ENCODE measurements at regions not wholly inside any gene's neighbourhood (a gene's known extent, or its start where the extent isn't known, plus 50 kb on each side); places are given as distances from the start of the nearest gene placed in this dataset.
"Not testable (repeated sequence)": the region's sequence is repeated elsewhere in the genome, so short reads cannot be mapped to it uniquely, and the experiment has no call there.

DNA sequence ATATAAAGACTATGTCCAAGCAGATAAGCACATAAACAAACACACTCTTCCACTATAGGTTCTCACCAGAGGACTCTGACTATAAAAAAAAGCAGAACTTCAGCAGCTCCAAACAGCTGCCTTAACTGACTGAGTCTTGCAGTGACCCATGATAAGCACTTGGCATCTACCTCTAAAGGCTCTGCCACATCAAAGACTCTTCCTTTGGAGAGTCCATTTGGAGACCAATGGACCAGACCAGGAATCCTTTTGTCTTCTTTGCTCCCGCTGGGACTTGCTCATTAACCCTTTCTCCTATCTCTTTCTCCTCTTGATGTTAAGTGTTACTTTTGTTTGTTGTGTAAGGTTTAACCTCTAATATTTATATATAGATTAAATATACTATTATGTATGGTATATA lies 424.1 kb downstream of the RSL24D1 start:
- H3K9me3 ChIP-seq (ENCODE audit: control insufficient read depth in 1 of 2, low read length in 2 of 2), result no peaks in the 10 kb centered on the region
- H3K4me1 ChIP-seq (ENCODE audit: insufficient read depth, low read length), result no peaks in the 10 kb centered on the region
- no peak overlapping the region for H3K4me3 ChIP-seq (ENCODE audit: low read length in 2 of 2)
- intact Hi-C loops (cut with micrococcal nuclease), result no loop called here
- no peaks in the 10 kb centered on the region for H3K36me3 Mint-ChIP-seq
- H3K36me3 ChIP-seq (ENCODE audit: insufficient read depth, low read length), result no peaks in the 10 kb centered on the region
- H3K4me1 Mint-ChIP-seq, result no peaks in the 10 kb centered on the region
- peaks cover 0 to 6% (median 0%) of the 10 kb centered on the region in 8 donors for H3K9me3 Mint-ChIP-seq
- H3K27ac ChIP-seq (ENCODE audit: low read depth, low read length), result no peak overlapping the region
- ChIA-PET CTCF (ENCODE audit: partially characterized antibody) (no interaction called here), POLR2A (ENCODE audit: partially characterized antibody) (no interaction called here)
- DNase-seq, result no peak
- no peak overlapping the region for H3K4me3 Mint-ChIP-seq
- H3K27ac Mint-ChIP-seq, result no peak overlapping the region
- no peaks in the 10 kb centered on the region for H3K27me3 ChIP-seq (ENCODE audit: insufficient read depth, low read length)
- peaks cover 0 to 2% of the 10 kb centered on the region in 2 donors for H3K27me3 Mint-ChIP-seq

DNA sequence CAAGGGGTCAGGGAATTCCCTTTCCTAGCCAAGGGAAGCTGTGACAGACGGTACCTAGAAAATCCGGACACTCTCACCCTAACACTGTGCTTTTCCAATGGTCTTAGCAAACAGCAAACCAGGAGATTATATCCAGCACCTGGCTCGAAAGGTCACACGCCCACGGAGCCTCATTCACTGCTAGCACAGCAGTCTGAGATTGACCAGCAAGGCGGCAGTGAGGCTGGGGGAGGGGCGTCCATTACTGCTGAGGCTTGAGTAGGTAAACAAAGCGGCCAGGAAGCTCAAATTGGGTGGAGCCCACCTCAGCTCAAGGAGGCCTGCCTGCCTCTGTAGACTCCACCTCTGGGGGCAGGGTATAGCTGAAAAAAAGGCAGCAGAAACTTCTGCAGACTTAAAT lies 447.3 kb downstream of the RSL24D1 start:
- H3K4me1 ChIP-seq (ENCODE audit: insufficient read depth, low read length); H3K27me3 ChIP-seq (ENCODE audit: insufficient read depth, low read length); H3K27ac ChIP-seq (ENCODE audit: low read depth, low read length); H3K4me1 Mint-ChIP-seq; H3K4me3 ChIP-seq (ENCODE audit: low read length in 2 of 2); H3K9me3 ChIP-seq (ENCODE audit: control insufficient read depth in 1 of 2, low read length in 2 of 2); POLR2A ChIA-PET (ENCODE audit: partially characterized antibody); H3K27me3 Mint-ChIP-seq; DNase-seq; H3K27ac Mint-ChIP-seq; H3K36me3 Mint-ChIP-seq; intact Hi-C loops (cut with micrococcal nuclease); H3K36me3 ChIP-seq (ENCODE audit: insufficient read depth, low read length); CTCF ChIA-PET (ENCODE audit: partially characterized antibody); H3K4me3 Mint-ChIP-seq: not testable (repeated sequence)
- peaks cover 2 to 25% (median 16%) of the 10 kb centered on the region in 8 donors for H3K9me3 Mint-ChIP-seq

DNA sequence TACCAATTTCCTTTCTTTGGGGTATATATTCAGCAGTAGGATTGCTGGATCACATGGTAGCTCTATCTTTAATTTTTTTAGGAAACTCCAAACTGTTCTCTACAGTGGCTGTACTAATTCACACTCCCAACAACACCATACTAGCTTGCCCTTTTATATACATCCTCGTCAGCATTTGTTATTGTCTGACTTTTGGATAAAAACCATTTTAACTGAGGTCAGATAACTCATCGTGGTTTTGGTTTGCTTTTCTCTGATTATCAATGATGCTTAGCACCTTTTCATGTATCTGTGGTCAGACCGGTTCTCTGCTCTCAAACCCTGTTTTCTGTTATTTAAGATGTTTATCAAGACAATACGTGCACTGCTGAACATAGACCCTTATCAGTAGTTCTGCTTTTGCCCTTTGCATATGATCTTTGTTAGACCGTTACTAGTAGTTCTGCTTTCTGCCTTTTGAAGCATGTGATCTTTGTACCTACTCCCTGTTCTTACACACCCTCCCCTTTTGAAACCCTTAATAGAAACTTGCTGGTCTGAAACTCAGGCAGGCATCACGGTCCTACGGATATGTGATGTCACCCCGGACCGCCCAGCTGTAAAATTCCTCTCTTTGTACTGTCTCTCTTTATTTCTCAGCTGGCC lies 474.3 kb downstream of the RSL24D1 start:
- Mint-ChIP-seq H3K4me1 (no peaks in the 10 kb centered on the region), H3K36me3 (no peaks in the 10 kb centered on the region), H3K27me3 (no peaks in the 10 kb centered on the region), H3K27ac (no peak overlapping the region), H3K9me3 (peaks cover 4 to 30% (median 12%) of the 10 kb centered on the region in 8 donors), H3K4me3 (no peak overlapping the region)
- ChIA-PET POLR2A (ENCODE audit: partially characterized antibody) (no interaction called here), CTCF (ENCODE audit: partially characterized antibody) (no interaction called here)
- intact Hi-C loops (cut with micrococcal nuclease), result no loop called here
- no peak for DNase-seq
- Histone ChIP-seq H3K27me3 (ENCODE audit: insufficient read depth, low read length) (no peaks in the 10 kb centered on the region), H3K4me1 (ENCODE audit: insufficient read depth, low read length) (no peaks in the 10 kb centered on the region), H3K9me3 (ENCODE audit: control insufficient read depth in 1 of 2, low read length in 2 of 2) (no peaks in the 10 kb centered on the region), H3K4me3 (ENCODE audit: low read length in 2 of 2) (no peak overlapping the region), H3K27ac (ENCODE audit: low read depth, low read length) (no peak overlapping the region), H3K36me3 (ENCODE audit: insufficient read depth, low read length) (no peaks in the 10 kb centered on the region)

DNA sequence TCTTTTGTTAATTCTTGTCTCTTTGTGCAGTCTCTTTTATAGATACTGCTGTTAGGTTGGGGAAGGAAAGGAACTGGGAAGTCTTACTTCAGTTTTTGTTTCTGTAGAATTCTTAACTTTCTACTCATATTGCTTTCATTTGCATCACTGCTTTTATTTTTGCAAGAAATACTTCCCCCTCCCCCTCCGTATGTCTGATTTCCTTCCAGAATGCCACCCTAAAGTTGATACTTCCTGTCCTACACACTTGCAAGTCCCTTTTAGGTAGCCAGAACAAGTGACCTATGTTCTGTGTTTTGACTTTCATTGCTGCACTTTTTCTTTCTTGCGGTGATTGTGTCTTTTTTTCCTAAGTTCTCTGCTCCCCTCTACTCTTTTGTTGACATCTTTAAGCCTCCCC lies 477.4 kb downstream of the RSL24D1 start:
- Mint-ChIP-seq H3K27ac (no peak overlapping the region), H3K36me3 (no peaks in the 10 kb centered on the region), H3K4me3 (no peak overlapping the region), H3K9me3 (peaks cover 3 to 25% (median 9%) of the 10 kb centered on the region in 8 donors), H3K27me3 (no peaks in the 10 kb centered on the region), H3K4me1 (no peaks in the 10 kb centered on the region)
- Histone ChIP-seq H3K36me3 (ENCODE audit: insufficient read depth, low read length) (no peaks in the 10 kb centered on the region), H3K27me3 (ENCODE audit: insufficient read depth, low read length) (no peaks in the 10 kb centered on the region), H3K4me1 (ENCODE audit: insufficient read depth, low read length) (no peaks in the 10 kb centered on the region), H3K27ac (ENCODE audit: low read depth, low read length) (no peak overlapping the region), H3K4me3 (ENCODE audit: low read length in 2 of 2) (no peak overlapping the region), H3K9me3 (ENCODE audit: control insufficient read depth in 1 of 2, low read length in 2 of 2) (no peaks in the 10 kb centered on the region)
- ChIA-PET POLR2A (ENCODE audit: partially characterized antibody) (no interaction called here), CTCF (ENCODE audit: partially characterized antibody) (no interaction called here)
- DNase-seq, result no peak
- intact Hi-C loops (cut with micrococcal nuclease), result no loop called here

DNA sequence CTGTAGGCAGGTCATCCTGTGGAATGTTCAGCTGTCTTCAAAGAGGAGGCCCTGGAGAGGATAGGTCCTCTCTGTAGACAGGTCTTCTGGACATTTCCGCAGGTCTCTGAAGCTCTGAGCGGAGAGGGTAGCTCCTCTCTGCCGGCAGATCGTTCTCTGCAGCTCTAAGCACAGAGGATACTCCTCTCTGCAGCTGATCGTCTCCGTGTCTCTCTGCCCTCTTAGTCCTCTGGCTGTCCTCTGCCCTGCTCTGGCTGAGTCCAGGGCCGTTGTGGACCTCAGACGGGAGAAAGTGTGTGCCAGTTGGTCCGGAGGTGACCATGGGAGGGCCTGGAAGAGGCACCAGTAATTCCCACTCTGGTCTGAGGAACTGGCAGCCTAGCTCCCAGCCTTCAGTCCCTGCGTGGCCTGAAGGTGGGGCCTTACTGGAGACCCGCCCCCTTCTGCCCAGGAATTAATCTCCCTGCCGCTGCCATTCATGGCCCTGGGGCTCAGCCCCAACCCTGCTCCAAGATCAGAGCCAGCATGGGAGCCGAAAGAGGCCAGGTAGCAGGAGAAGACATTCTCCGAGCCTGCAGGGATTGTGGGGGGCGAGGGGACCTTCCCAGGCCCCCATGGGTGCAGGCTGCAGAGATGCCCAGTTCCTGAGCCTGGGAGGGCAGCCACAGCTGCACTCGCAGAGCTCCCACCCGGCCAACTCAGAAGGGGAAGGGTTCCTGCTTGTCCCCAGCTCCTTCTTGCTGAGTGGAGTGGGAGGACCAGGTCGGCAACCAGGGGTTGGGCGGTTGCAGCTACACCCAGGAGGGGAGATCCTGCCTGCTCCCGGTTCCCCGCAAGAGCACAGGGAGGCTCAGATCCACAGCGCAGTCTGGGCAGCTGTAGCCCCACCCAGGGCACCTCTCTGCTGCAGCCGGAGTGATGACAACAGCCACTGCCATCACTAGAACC lies 488.7 kb downstream of the RSL24D1 start:
- DNase-seq, result no peak
- POLR2A ChIA-PET (ENCODE audit: partially characterized antibody), result no interaction called here

DNA sequence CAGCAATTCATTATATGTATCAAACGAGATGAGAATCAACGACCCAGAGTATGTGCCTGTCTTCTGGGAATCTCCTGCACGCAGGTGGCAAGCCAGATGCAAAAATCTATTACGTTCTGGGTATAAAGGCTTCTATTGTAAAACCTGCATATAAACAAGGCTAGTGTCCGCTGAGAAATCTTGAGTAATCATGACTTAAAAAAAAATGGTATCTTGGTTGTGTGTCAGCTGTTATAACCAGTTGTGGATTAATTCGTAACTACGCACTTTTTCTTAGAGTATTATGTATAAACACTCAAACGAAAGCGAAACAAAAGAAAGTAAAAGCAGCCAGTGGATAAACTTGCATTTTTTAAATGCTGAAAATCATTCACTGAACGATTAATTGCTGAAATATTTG lies 509.1 kb downstream of the RSL24D1 start:
- no peak for DNase-seq
- Histone ChIP-seq H3K36me3 (ENCODE audit: insufficient read depth, low read length) (no peaks in the 10 kb centered on the region), H3K27ac (ENCODE audit: low read depth, low read length) (no peak overlapping the region), H3K4me3 (ENCODE audit: low read length in 2 of 2) (no peak overlapping the region), H3K27me3 (ENCODE audit: insufficient read depth, low read length) (no peaks in the 10 kb centered on the region), H3K9me3 (ENCODE audit: control insufficient read depth in 1 of 2, low read length in 2 of 2) (no peaks in the 10 kb centered on the region), H3K4me1 (ENCODE audit: insufficient read depth, low read length) (no peaks in the 10 kb centered on the region)
- no peaks in the 10 kb centered on the region for H3K4me1 Mint-ChIP-seq
- no peaks in the 10 kb centered on the region for H3K36me3 Mint-ChIP-seq
- intact Hi-C loops (cut with micrococcal nuclease), result no loop called here
- H3K27ac Mint-ChIP-seq, result no peak overlapping the region
- H3K4me3 Mint-ChIP-seq, result no peak overlapping the region
- H3K9me3 Mint-ChIP-seq, result peaks cover 0 to 1% (median 0%) of the 10 kb centered on the region in 8 donors
- no peaks in the 10 kb centered on the region for H3K27me3 Mint-ChIP-seq
- ChIA-PET POLR2A (ENCODE audit: partially characterized antibody) (no interaction called here), CTCF (ENCODE audit: partially characterized antibody) (no interaction called here)

More for the DNA sequence above, 488.7 kb downstream of the RSL24D1 start:
- H3K4me1 ChIP-seq (ENCODE audit: insufficient read depth, low read length), result no peaks in the 10 kb centered on the region
- no peak overlapping the region for H3K4me3 ChIP-seq (ENCODE audit: low read length in 2 of 2)
- H3K27me3 ChIP-seq (ENCODE audit: insufficient read depth, low read length), result no peaks in the 10 kb centered on the region
- Mint-ChIP-seq H3K4me1 (no peaks in the 10 kb centered on the region), H3K36me3 (no peaks in the 10 kb centered on the region), H3K9me3 (peaks cover 0 to 3% (median 0%) of the 10 kb centered on the region in 8 donors), H3K27me3 (no peaks in the 10 kb centered on the region), H3K27ac (no peak overlapping the region), H3K4me3 (no peak overlapping the region)
- CTCF ChIA-PET (ENCODE audit: partially characterized antibody), result no interaction called here
- intact Hi-C loops (cut with micrococcal nuclease), result no loop called here
- H3K9me3 ChIP-seq (ENCODE audit: control insufficient read depth in 1 of 2, low read length in 2 of 2), result no peaks in the 10 kb centered on the region
- no peaks in the 10 kb centered on the region for H3K36me3 ChIP-seq (ENCODE audit: insufficient read depth, low read length)
- H3K27ac ChIP-seq (ENCODE audit: low read depth, low read length), result no peak overlapping the region

All from CD4-positive, alpha-beta memory T cell (primary cell).